ENCODE measurements at regions not wholly inside any gene's neighbourhood (a gene's known extent, or its start where the extent isn't known, plus 50 kb on each side); places are given as distances from the start of the nearest gene placed in this dataset.
A peak's percentile ranks its signal among the peaks of the same experiment; 100 is the strongest.
"Not testable (repeated sequence)": the region's sequence is repeated elsewhere in the genome, so short reads cannot be mapped to it uniquely, and the experiment has no call there.

GRCh38 chr13:103607995-103608394 is 541.8 kb upstream of the SLC10A2 start:
- Histone ChIP-seq H3K4me1 (ENCODE audit: control insufficient read depth, extremely low read depth, insufficient read depth, low read length) (no peaks in the 10 kb centered on the region), H2AFZ (ENCODE audit: low read length) (no peak overlapping the region), H3K4me3 (replicated peaks in 1 of 4; ENCODE audit: control extremely low read depth in 1 of 4, insufficient read depth in 1 of 4, low read depth in 3 of 4, low read length in 4 of 4) (no peak overlapping the region), H3K4me2 (ENCODE audit: extremely low read depth, insufficient read depth, low read length) (no peak overlapping the region), H3K27ac (ENCODE audit: insufficient read depth, low read length) (no peak overlapping the region), H4K20me1 (ENCODE audit: control insufficient read depth, extremely low read depth, insufficient read depth, low read length) (no peaks in the 10 kb centered on the region), H3K27me3 (ENCODE audit: control insufficient read depth, insufficient read depth, low read length) (no peaks in the 10 kb centered on the region), H3K79me2 (ENCODE audit: control insufficient read depth, insufficient read depth, low read length) (no peaks in the 10 kb centered on the region), H3K9me3 (ENCODE audit: control insufficient read depth, insufficient read depth, low read depth, low read length) (no peaks in the 10 kb centered on the region), H3K36me3 (ENCODE audit: control insufficient read depth, insufficient read depth, low read length) (no peaks in the 10 kb centered on the region), H3K9ac (ENCODE audit: insufficient read depth, low read length) (no peak overlapping the region)
- TF ChIP-seq EZH2 (IDR thresholded peaks at IDR 0.05; ENCODE audit: low read length, missing control alignments) (no peak), CTCF (conservative IDR thresholded peaks at IDR 0.05 in 1 of 2, IDR thresholded peaks at IDR 0.05 in 1 of 2; ENCODE audit: low read depth in 1 of 2, low read length in 2 of 2) (no peak)
- peak in 1 of 2 donors; percentile 1 for DNase-seq (ENCODE audit: low read depth in 2 of 2)

GRCh38 chr13:103605546-103606326 is 539.5 kb upstream of the SLC10A2 start:
- H2AFZ ChIP-seq (ENCODE audit: low read length): no peak overlapping the region
- H3K27me3 ChIP-seq (ENCODE audit: control insufficient read depth, insufficient read depth, low read length): no peaks in the 10 kb centered on the region
- no peaks in the 10 kb centered on the region for H3K9me3 ChIP-seq (ENCODE audit: control insufficient read depth, insufficient read depth, low read depth, low read length)
- H4K20me1 ChIP-seq (ENCODE audit: control insufficient read depth, extremely low read depth, insufficient read depth, low read length): no peaks in the 10 kb centered on the region
- H3K79me2 ChIP-seq (ENCODE audit: control insufficient read depth, insufficient read depth, low read length): no peaks in the 10 kb centered on the region
- H3K4me3 ChIP-seq (replicated peaks in 1 of 4; ENCODE audit: control extremely low read depth in 1 of 4, insufficient read depth in 1 of 4, low read depth in 3 of 4, low read length in 4 of 4): no peak overlapping the region
- H3K4me1 ChIP-seq (ENCODE audit: control insufficient read depth, extremely low read depth, insufficient read depth, low read length): no peaks in the 10 kb centered on the region
- TF ChIP-seq CTCF (conservative IDR thresholded peaks at IDR 0.05 in 1 of 2, IDR thresholded peaks at IDR 0.05 in 1 of 2; ENCODE audit: low read depth in 1 of 2, low read length in 2 of 2) (no peak), EZH2 (IDR thresholded peaks at IDR 0.05; ENCODE audit: low read length, missing control alignments) (no peak)
- no peaks in the 10 kb centered on the region for H3K36me3 ChIP-seq (ENCODE audit: control insufficient read depth, insufficient read depth, low read length)
- DNase-seq (ENCODE audit: low read depth in 2 of 2): no peak
- no peak overlapping the region for H3K27ac ChIP-seq (ENCODE audit: insufficient read depth, low read length)
- H3K9ac ChIP-seq (ENCODE audit: insufficient read depth, low read length): no peak overlapping the region
- H3K4me2 ChIP-seq (ENCODE audit: extremely low read depth, insufficient read depth, low read length): no peak overlapping the region

- H3K9me3 ChIP-seq (ENCODE audit: control insufficient read depth, insufficient read depth, low read depth, low read length); H3K4me3 ChIP-seq (replicated peaks in 1 of 4; ENCODE audit: control extremely low read depth in 1 of 4, insufficient read depth in 1 of 4, low read depth in 3 of 4, low read length in 4 of 4); DNase-seq (ENCODE audit: low read depth in 2 of 2); H3K4me2 ChIP-seq (ENCODE audit: extremely low read depth, insufficient read depth, low read length); H3K79me2 ChIP-seq (ENCODE audit: control insufficient read depth, insufficient read depth, low read length); H3K4me1 ChIP-seq (ENCODE audit: control insufficient read depth, extremely low read depth, insufficient read depth, low read length); H3K27me3 ChIP-seq (ENCODE audit: control insufficient read depth, insufficient read depth, low read length); H4K20me1 ChIP-seq (ENCODE audit: control insufficient read depth, extremely low read depth, insufficient read depth, low read length); H3K9ac ChIP-seq (ENCODE audit: insufficient read depth, low read length); H3K36me3 ChIP-seq (ENCODE audit: control insufficient read depth, insufficient read depth, low read length); H2AFZ ChIP-seq (ENCODE audit: low read length); H3K27ac ChIP-seq (ENCODE audit: insufficient read depth, low read length): not testable (repeated sequence)
These were observed 533.7 kb upstream of the SLC10A2 start for GRCh38 chr13:103599870-103600269.
